ENCODE measurements at regions not wholly inside any gene's neighbourhood (a gene's known extent, or its start where the extent isn't known, plus 50 kb on each side); places are given as distances from the start of the nearest gene placed in this dataset.

DNA sequence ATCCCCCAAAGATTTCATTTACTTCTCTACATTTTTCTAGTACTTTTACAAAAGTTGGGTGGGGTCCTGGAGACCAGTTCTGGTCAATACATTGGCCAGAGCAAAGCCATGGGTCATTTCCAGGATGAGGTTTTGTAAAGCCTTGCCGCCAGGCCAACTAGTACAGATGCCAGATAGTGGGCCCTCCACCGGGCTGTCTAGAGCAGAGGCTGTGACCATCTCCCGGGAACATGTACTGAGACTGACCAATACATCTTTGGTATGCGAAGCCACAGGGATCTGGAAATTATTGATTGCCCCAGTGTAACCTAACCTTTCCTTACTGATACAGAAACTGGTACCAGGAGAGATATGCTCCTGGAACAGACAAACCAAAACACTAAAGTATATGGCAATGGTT, 599.2 kb downstream of the ADCYAP1 start:
- no peak for TF ChIP-seq CTCF (IDR thresholded peaks at IDR 0.05)
- TF ChIP-seq POLR2AphosphoS5 (IDR thresholded peaks at IDR 0.05; ENCODE audit: insufficient read depth in 1 of 2, low read depth in 1 of 2): no peak
